Osteoblast (primary cell): ENCODE measurements at regions not wholly inside any gene's neighbourhood (a gene's known extent, or its start where the extent isn't known, plus 50 kb on each side); places are given as distances from the start of the nearest gene placed in this dataset.
"Not testable (repeated sequence)": the region's sequence is repeated elsewhere in the genome, so short reads cannot be mapped to it uniquely, and the experiment has no call there.

Experiments used
- DNase-seq: peaks from one replicate; pipeline ENCODE4 v3.0.0; 2011; ENCODE audit warnings: low spot score, mixed read lengths; ENCODE audit not compliant: insufficient read length; ENCODE audit errors: missing footprints
- H2AFZ ChIP-seq: 2 replicates; pipeline ENCODE4 v1.6.0; 2011; ENCODE audit warnings: mild to moderate bottlenecking, low read length
- H3K27ac ChIP-seq: 2 replicates; pipeline ENCODE4 v1.5.1; 2011; ENCODE audit warnings: mild to moderate bottlenecking, low read depth, low read length, moderate library complexity
- H3K27me3 ChIP-seq: 2 replicates; pipeline ENCODE4 v1.6.0; 2012; ENCODE audit warnings: mild to moderate bottlenecking, control low read depth, inconsistent platforms, low read length, moderate library complexity; ENCODE audit not compliant: insufficient read depth
- H3K36me3 ChIP-seq: 2 replicates; pipeline ENCODE4 v1.5.1; 2011; ENCODE audit warnings: mild to moderate bottlenecking, low read length, control low read depth, moderate library complexity; ENCODE audit not compliant: insufficient read depth
- H3K4me1 ChIP-seq: 2 replicates; pipeline ENCODE4 v1.5.1; 2011; ENCODE audit warnings: mild to moderate bottlenecking, low read length, control low read depth, moderate library complexity; ENCODE audit not compliant: insufficient read depth
- H3K4me2 ChIP-seq: 2 replicates; pipeline ENCODE4 v1.6.0; 2011; ENCODE audit warnings: mild to moderate bottlenecking, low read length; ENCODE audit not compliant: insufficient read depth
- H3K4me3 ChIP-seq: fragments of 200-600 bp; sonication (generic); 3 replicates; pipeline ENCODE4 v1.5.1; 2012; ENCODE audit warnings: mild to moderate bottlenecking, low read length, inconsistent platforms; ENCODE audit not compliant: insufficient read depth
- H3K79me2 ChIP-seq: 2 replicates; pipeline ENCODE4 v1.6.0; 2012; ENCODE audit warnings: mild to moderate bottlenecking, low read length, control low read depth, inconsistent platforms; ENCODE audit not compliant: insufficient read depth
- H3K9me3 ChIP-seq: 2 replicates; pipeline ENCODE4 v1.5.1; 2011; ENCODE audit warnings: low read depth, low read length, control low read depth
- H4K20me1 ChIP-seq: 2 replicates; pipeline ENCODE4 v1.6.0; 2012; ENCODE audit warnings: mild to moderate bottlenecking, low read length, control low read depth; ENCODE audit not compliant: insufficient read depth
- TF ChIP-seq, protein P1 (sequence below): IDR thresholded peaks from 2 replicates; pipeline ENCODE4 v1.5.1; 2011; ENCODE audit warnings: mild to moderate bottlenecking, low read depth, low read length, moderate library complexity; ENCODE audit errors: extremely low read depth

DNA sequence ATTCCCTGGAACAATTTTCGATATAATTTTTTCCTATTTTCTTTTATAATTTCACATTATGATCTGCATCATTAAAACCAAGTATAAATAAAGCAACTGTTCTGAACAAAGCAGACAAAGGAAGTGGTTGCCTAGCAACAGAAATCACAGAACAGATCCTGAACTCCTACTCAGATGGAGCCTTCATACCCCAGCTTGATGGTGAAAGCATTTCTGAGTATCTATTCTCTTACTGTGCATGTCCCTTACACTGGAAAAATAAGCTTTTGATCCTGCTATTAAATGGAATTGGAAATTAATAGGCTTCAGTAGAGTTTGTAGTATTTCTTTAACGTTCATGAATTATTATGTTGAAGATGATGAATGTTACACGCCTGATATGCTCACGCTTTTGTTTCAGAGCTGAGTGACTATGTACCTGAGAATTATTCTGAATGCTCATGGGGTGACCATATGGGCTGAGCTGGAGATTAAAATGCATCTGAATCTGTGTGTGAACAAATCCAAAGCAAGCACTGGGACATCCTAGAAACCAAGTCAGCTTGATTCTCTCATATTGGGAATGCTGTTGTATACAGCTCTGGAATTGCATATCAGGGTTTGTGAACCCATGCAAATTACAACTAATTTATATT lies 254.0 kb downstream of the KCNJ3 start:
- no peaks in the 10 kb centered on the region for H4K20me1 ChIP-seq
- no peaks in the 10 kb centered on the region for H3K4me1 ChIP-seq
- DNase-seq, result no peak
- H3K4me3 ChIP-seq, result no peak overlapping the region
- H3K27me3 ChIP-seq, result no peaks in the 10 kb centered on the region
- H3K36me3 ChIP-seq, result no peaks in the 10 kb centered on the region
- H3K27ac ChIP-seq, result no peak overlapping the region
- no peak overlapping the region for H2AFZ ChIP-seq
- no peaks in the 10 kb centered on the region for H3K9me3 ChIP-seq
- TF ChIP-seq, protein P1, sequence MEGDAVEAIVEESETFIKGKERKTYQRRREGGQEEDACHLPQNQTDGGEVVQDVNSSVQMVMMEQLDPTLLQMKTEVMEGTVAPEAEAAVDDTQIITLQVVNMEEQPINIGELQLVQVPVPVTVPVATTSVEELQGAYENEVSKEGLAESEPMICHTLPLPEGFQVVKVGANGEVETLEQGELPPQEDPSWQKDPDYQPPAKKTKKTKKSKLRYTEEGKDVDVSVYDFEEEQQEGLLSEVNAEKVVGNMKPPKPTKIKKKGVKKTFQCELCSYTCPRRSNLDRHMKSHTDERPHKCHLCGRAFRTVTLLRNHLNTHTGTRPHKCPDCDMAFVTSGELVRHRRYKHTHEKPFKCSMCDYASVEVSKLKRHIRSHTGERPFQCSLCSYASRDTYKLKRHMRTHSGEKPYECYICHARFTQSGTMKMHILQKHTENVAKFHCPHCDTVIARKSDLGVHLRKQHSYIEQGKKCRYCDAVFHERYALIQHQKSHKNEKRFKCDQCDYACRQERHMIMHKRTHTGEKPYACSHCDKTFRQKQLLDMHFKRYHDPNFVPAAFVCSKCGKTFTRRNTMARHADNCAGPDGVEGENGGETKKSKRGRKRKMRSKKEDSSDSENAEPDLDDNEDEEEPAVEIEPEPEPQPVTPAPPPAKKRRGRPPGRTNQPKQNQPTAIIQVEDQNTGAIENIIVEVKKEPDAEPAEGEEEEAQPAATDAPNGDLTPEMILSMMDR, result no peak
- H3K79me2 ChIP-seq, result no peaks in the 10 kb centered on the region
- no peak overlapping the region for H3K4me2 ChIP-seq

DNA sequence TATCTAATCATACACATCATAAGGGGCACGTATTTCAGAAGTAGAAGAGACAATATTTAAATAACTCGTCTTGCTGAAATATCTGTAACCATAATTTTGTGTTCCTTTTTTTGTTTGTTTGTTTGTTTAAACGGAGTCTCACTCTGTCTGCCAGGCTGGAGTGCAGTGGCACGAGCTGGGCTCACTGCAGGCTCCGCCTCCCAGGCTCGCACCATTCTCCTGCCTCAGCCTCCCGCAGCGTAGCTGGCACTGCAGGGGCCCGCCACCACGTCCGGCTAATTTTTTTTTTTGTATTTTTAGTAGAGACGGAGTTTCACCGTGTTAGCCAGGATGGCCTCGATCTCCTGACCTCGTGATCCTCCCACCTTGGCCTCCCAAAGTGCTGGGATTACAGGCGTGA lies 248.9 kb downstream of the KCNJ3 start:
- not testable (repeated sequence) for DNase-seq, H3K4me2 ChIP-seq, H3K4me1 ChIP-seq

DNA sequence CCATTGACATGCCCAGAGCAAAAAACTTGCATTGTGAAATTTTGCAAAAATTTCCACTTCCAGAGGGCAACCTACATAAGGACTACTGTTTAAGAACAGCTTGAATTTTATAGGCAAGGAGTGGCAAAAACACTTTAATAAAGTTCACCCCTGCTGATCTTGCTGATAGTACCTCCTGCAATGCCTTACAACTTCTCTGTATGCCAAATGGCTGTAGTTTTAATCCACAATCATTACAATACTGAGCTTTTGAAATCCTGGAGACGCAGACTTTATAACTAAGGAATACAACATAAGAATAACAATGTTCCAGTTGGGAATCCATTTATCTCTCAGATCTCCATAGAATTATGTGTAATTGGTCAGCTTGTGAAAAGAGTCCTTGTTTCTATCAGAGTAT lies 247.5 kb downstream of the KCNJ3 start:
- Histone ChIP-seq H3K27ac (no peak overlapping the region), H4K20me1 (no peaks in the 10 kb centered on the region), H3K4me2 (no peak overlapping the region), H3K36me3 (no peaks in the 10 kb centered on the region), H2AFZ (no peak overlapping the region), H3K4me3 (no peak overlapping the region), H3K4me1 (no peaks in the 10 kb centered on the region), H3K79me2 (no peaks in the 10 kb centered on the region), H3K27me3 (no peaks in the 10 kb centered on the region), H3K9me3 (no peaks in the 10 kb centered on the region)
- DNase-seq, result no peak
- TF ChIP-seq, protein P1, result no peak

More for the DNA sequence above, 248.9 kb downstream of the KCNJ3 start:
- not testable (repeated sequence) for H3K79me2 ChIP-seq, H3K27ac ChIP-seq, H4K20me1 ChIP-seq, H2AFZ ChIP-seq, H3K4me3 ChIP-seq, H3K36me3 ChIP-seq, H3K9me3 ChIP-seq, H3K27me3 ChIP-seq

DNA sequence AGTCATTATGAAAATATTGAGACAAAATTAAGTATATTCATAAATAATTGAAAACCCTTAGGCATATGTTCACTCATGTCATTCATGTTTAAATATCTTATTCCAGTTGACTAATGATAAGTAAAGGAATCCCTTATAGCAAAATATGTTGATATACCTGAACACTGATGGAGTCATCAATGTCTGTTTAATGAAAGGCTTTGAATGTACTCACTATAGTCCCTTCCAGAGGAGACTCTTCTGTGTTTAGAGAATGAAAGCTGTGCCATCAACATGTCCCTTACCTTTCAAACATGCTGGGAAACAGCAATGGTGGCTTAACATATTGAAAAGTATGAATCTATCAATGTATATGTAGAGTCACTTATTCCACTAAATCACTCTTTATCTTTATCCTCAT lies 242.9 kb downstream of the KCNJ3 start:
- Histone ChIP-seq H3K9me3 (no peaks in the 10 kb centered on the region), H4K20me1 (no peaks in the 10 kb centered on the region), H3K79me2 (no peaks in the 10 kb centered on the region), H3K4me3 (no peak overlapping the region), H3K27ac (no peak overlapping the region), H2AFZ (no peak overlapping the region), H3K27me3 (no peaks in the 10 kb centered on the region), H3K36me3 (no peaks in the 10 kb centered on the region), H3K4me1 (no peaks in the 10 kb centered on the region), H3K4me2 (no peak overlapping the region)
- no peak for DNase-seq
- TF ChIP-seq, protein P1, result no peak
